Keratinocyte (primary cell): ENCODE measurements at regions not wholly inside any gene's neighbourhood (a gene's known extent, or its start where the extent isn't known, plus 50 kb on each side); places are given as distances from the start of the nearest gene placed in this dataset.

Experiments
- CTCF ChIP-seq, 3 experiments: IDR thresholded peaks in 1 of 3; conservative IDR thresholded peaks in 1 of 3; optimal IDR thresholded peaks in 1 of 3; 2 replicates in 2 of 3; 3 replicates in 1 of 3; pipeline versions ENCODE3 to v1.5.1; 2011; ENCODE audit warnings: low read length in 3 of 3, mild to moderate bottlenecking in 3 of 3, moderate library complexity in 2 of 3, control low read depth in 1 of 3, inconsistent platforms in 1 of 3; ENCODE audit not compliant: insufficient read depth in 2 of 3; ENCODE audit errors: extremely low read depth in 1 of 3
- EZH2 ChIP-seq: IDR thresholded peaks from one replicate; pipeline ENCODE4 v1.6.1; 2012; ENCODE audit warnings: inconsistent platforms, mild to moderate bottlenecking, low read length, moderate library complexity

GRCh38 chr10:64535131-64535867, 1014.1 kb downstream of the REEP3 start:
- TF ChIP-seq CTCF (optimal IDR thresholded peaks at IDR 0.05 in 1 of 3, IDR thresholded peaks at IDR 0.05 in 1 of 3, conservative IDR thresholded peaks at IDR 0.05 in 1 of 3; ENCODE audit: extremely low read depth in 1 of 3, insufficient read depth in 2 of 3, low read length in 3 of 3): no peak
- TF ChIP-seq EZH2: no peak
